ENCODE measurements at regions not wholly inside any gene's neighbourhood (a gene's known extent, or its start where the extent isn't known, plus 50 kb on each side); places are given as distances from the start of the nearest gene placed in this dataset.

GRCh38 chr16:5678371-5678770 is 580.8 kb upstream of the EEF2KMT start:
- no peak for DNase-seq

GRCh38 chr16:5671421-5671820 is 573.8 kb upstream of the EEF2KMT start:
- no peak for DNase-seq

DNA sequence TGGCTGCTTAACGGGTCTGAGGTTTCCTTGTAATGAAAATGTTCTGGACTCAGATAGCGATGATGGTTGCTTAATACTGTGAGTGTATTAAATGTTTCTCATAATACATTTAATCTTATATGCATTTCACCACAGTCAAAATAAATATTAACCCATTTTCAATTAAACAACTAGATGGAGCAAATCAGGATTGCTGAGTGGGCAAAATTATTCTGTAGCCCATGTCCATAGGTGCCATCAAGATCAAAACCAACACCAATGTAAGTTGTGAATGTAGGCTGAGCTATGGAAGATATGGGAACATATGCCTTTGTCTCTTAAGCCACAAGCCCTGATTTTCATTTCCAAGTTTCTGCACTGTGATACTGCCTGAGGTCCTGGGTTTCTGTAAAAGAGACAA is 572.6 kb upstream of the EEF2KMT start:
- no peak for DNase-seq

- no peak for DNase-seq
These were observed 571.0 kb upstream of the EEF2KMT start for GRCh38 chr16:5668553-5668952.

- no peak for DNase-seq
These were observed 568.2 kb upstream of the EEF2KMT start for GRCh38 chr16:5665834-5666233.

DNA sequence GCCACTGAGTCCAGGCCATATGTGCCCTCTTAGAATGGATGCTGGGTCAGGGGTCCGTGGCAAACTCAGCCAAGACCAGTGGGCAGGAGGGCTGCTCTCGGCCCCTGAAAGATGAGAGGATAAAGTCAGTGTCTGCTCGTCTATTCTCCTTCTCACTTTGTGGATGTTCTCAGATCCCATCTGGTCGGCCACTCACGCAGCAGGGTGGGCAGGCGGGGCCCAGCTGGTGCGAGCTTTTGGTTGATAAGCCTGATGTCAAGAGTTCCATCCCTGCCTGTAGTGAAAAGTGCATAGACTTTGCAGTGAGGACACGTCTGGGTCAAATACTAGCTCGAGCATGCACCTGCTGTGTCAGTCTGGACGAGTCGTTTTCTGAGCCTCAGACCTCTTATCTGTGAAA is 556.2 kb upstream of the EEF2KMT start:
- DNase-seq, result no peak

DNA sequence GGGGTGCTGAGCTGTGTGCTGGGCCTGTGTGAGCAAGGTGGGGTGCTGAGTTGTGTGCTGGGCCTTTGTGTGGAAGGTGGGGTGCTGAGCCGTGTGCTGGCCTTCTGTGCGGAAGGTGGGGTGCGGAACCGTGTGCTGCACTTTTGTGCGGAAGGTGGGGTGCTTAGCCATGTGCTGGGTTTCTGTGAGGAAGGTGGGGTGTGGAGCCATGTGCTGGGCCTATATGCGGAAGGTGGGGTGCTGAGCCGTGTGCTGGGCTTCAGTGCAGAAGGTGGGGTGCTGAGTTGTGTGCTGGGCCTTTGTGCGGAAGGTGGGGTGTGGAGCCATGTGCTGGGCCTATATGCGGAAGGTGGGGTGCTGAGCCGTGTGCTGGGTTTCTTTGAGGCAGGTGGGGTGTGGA is 555.4 kb upstream of the EEF2KMT start:
- no peak for DNase-seq

DNA sequence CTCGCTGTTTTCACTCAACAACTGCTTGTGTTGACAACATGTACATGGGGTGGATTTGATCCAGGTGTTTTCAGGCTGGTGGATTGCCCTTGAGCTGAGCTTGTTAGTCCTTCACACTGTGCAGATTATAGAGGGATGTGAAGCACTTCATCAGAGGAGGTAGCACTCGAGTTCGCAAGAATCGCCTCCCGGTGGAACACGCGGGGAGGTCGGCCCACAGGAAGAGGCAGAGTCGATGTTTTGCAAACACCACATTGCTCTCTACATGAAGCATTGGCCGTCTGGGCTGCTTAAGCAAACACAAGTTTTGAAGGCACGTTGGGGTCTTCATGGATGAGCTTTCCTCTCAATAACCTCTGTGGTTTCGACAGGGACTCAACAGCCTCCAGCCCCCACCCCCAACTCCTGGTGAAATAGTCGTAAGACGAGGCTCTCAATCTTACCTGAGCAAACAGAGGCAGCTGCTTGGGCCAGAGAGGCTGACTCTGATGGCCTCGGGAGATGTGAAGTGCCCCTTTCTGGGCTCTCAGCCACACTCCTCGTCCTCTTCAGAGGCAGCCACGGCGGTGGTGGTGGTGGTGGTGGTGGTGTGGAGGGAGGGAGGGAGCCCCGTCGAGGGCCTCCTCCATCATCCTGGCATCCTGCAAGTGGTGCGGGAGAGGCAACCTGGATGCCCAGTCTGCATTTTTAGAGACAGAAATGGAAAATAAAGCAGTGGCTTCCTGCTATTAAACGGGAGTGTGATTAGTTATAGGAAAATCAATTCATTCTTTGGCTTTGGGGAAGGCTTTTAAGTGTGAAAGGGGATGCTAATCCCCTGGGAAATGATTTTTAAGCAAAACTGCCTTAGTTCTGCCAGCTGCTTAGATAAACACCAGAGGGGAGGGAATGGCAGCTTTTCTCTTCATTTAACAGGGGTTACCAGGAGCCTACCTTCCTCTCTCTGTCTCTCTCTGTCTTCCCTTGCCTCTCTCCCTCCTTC is 552.5 kb upstream of the EEF2KMT start:
- DNase-seq, result no peak

- DNase-seq, result no peak
These were observed 549.5 kb upstream of the EEF2KMT start for GRCh38 chr16:5647051-5647450.

DNA sequence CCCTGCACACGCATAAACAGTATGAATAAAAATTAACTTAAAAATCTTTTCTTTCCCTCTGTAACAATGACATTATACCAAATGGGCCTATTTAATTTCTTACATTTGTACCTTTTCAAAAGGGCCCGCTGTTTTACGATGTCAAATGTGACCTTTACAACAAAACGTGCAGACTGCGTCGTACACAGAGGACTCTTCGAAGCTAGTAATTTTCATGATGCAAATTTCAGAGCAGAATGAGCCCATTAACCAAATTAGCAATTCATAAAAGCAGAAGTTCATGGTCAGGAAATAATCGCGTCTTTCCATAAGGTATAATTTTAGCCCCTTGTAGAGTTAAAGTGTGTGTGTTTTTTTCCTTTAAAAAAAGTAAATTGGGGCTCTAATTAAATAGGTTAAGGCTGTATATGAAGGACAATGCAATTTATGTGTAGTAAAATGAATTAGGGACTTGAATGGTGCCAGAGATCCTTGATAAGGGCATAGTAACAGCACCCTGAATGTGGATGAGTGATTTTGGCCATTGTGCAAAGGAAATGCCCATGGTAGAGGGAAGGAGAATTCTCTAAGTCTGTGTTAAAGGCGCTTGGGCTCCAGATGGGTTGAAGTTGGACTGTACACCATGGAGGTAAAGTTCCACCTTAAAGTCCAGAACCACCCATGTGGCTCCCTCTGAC is 546.4 kb upstream of the EEF2KMT start:
- no peak for DNase-seq

- DNase-seq, result no peak
These were observed 544.8 kb upstream of the EEF2KMT start for GRCh38 chr16:5642436-5642835.

DNA sequence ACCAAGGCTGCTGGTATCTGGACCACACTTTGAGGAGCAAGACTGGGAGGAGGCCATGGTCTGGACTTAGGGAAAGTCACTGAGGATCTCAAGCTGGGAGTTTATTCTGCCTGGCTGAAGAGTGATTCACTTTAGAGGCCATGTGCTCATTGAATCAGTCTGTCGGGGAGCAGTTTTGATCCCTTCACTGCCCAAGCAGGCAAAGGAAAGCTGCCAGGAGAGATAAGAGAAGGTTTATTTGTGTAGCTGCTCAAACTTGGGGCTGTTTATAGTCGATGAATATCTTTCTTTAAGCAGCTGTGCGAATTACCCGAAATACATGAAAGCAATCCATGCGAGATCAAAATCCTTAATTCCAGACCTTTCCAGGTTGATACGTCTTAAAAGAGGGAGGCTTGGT is 544.4 kb upstream of the EEF2KMT start:
- no peak for DNase-seq

DNA sequence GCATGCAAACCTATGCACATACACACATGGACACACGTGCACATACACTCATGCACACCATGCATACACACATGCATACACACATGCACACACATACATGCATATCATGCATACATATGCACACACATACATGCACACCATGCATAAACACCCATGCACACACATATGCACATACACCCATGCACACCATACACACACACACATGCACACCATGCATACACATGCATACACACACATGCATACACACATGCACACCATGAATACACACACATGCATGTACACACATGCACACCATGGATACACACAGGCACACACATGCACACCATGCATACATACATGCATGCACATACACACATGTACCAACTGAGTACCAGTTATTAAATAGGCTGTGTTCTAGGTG is 543.3 kb upstream of the EEF2KMT start:
- DNase-seq, result no peak

DNA sequence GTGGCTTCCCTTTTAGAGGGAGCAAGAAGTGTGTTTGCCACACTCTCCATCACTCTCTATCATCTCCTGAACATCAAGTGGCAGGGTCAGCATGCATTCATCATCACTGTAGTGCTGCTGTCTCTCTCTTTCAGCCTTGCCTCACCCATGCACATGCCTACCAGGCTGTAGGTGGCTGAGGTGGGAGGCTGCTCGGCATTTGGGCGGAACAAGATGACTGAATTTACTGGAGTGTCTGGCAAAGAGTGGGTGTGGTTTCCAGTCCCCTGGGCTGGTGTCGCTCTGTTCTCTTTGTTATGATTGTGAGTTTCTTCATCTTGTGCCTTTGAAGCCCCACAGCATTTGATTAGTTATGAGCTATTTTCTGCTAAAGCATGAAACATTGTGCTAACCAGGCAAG is 541.9 kb upstream of the EEF2KMT start:
- DNase-seq, result no peak

- DNase-seq, result no peak
These were observed 537.7 kb upstream of the EEF2KMT start for GRCh38 chr16:5635331-5635730.

- DNase-seq, result no peak
These were observed 537.1 kb upstream of the EEF2KMT start for GRCh38 chr16:5634666-5635180.

DNA sequence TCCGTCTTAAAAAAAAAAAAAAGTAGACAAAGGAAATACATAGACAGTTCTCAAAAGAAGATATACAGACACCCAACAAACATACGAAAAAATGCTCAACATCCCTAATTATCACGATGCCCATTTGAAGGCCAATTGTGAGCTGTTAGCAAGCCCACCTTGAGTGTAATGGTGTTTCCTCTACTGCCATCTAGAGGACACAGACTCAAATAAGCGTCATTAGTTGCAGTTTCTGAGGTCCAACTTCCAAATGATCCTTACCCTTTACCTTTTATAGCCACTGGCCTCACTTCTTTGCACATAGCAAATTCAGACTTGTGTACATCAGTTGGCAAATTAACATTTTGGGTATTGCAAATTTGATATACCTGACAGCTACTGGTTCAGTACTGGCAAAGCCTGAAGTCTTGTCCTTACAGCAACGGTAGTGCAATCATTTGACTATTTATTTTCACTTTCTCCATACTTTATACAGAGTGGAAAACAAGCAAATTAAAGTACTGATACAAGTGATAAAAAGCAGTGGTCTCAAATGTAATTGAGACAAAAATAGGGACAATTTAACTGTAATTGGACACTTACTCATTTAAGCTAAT is 536.3 kb upstream of the EEF2KMT start:
- DNase-seq, result no peak

GRCh38 chr16:5622234-5622884 is 524.8 kb upstream of the EEF2KMT start:
- DNase-seq, result no peak

- no peak for DNase-seq
These were observed 524.2 kb upstream of the EEF2KMT start for GRCh38 chr16:5621826-5622225.

GRCh38 chr16:5619304-5619703 is 521.7 kb upstream of the EEF2KMT start:
- no peak for DNase-seq

GRCh38 chr16:5616841-5617240 is 519.2 kb upstream of the EEF2KMT start:
- no peak for DNase-seq

GRCh38 chr16:5615868-5616642 is 518.5 kb upstream of the EEF2KMT start:
- DNase-seq, result peak; percentile 6

Measured in CD4-positive, alpha-beta T cell treated with Interleukin-10 for 1 hour (primary cell).